Non-pigmented ciliary epithelial cell (primary cell): ENCODE measurements at regions not wholly inside any gene's neighbourhood (a gene's known extent, or its start where the extent isn't known, plus 50 kb on each side); places are given as distances from the start of the nearest gene placed in this dataset.
A peak's percentile ranks its signal among the peaks of the same experiment; 100 is the strongest.
"Not testable (repeated sequence)": the region's sequence is repeated elsewhere in the genome, so short reads cannot be mapped to it uniquely, and the experiment has no call there.

Source experiments
- DNase-seq: peaks from one replicate; pipeline ENCODE4 v3.0.0-alpha.2; 2010; ENCODE audit warnings: low read depth

GRCh38 chr21:25531538-25532250 lies 75.6 kb downstream of the MRPL39 start:
- DNase-seq = not testable (repeated sequence)

GRCh38 chr21:25528515-25528914 lies 78.8 kb downstream of the MRPL39 start:
- no peak for DNase-seq

- DNase-seq = no peak
Observed at GRCh38 chr21:25518491-25518911, 88.8 kb downstream of the MRPL39 start.

DNA sequence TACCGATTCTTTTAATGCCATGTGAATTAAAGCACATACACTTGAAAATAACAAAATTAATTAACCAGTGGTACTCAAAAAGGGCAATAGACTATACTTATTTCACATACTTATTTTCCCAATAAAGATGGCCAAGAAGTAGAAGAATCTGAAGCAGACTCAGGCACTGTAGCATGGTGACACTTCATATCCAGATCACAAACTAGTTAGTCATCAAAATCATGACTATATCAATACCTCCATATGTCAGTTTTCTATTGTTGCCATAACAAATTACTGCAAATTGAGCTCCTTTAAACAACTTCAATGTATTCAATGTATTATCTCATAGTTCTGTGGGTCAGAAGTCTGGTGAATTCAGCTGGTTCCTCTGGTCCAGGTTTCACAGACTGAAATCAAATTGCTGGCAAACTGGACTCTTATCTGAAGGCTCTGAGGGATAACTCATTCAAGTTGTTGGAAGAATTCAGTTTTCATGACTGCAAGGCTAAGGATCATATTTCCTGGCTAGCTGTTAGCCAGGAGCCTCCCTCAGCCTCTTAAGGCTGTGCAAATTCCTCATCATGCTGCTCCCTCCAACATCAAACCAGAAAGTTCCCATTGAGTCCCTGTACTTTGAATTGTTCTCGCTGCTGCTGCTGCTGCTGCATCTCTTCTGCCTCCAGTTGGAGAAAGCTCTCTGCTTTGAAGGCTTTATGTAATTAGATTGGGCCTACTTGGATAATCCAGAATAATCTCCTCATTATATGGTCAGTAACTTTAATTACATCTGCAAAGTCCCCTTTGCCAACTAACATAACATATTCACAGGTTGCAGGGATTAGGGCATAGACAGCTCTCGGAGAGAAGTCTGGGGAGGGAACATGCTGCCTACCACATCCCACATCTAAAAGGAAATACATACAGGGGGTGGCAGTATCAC lies 91.5 kb downstream of the MRPL39 start:
- DNase-seq = peak; percentile 26

- DNase-seq = no peak
Observed at GRCh38 chr21:25513810-25514209, 93.5 kb downstream of the MRPL39 start.

GRCh38 chr21:25512095-25513081 lies 94.9 kb downstream of the MRPL39 start:
- no peak for DNase-seq

- no peak for DNase-seq
Observed at GRCh38 chr21:25509862-25510261, 97.4 kb downstream of the MRPL39 start.

GRCh38 chr21:25508364-25508763 lies 98.9 kb downstream of the MRPL39 start:
- no peak for DNase-seq

DNA sequence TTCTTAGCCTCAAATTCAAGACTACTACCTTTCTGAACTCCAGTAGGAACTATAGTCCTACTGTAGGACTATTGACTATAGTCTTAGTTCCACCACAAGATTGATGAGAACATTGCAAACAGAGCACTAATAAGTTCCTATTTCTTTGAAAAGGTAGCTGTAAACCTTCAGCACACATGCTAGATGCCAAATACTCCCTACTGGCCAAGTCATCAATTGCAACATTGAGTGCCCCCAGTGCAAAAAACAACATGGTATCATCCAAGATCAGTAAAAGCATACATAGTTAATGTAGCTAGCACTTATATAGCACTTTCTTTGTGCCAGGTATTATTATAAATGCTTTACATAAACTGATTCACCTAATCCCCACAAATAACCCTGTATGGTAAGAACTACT lies 99.8 kb downstream of the MRPL39 start:
- DNase-seq = no peak

DNA sequence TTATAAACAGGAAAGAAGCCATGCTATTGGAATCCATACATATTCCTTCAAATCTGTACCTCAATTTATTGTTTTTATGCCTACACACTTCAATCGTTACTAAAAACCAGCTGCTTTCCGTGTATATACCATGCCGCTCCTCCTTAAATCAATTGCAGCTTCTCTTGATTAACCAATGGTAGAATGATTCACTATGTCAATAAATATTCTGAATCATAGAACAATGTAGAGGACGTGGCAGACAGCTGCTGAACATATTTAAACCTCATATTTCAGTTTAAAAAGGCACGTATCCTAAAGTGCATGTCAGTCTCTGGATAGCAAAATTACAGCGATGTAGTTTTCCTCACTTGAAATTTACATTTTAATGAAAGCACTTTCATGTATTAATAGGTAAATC lies 100.4 kb downstream of the MRPL39 start:
- peak; percentile 54 for DNase-seq

DNA sequence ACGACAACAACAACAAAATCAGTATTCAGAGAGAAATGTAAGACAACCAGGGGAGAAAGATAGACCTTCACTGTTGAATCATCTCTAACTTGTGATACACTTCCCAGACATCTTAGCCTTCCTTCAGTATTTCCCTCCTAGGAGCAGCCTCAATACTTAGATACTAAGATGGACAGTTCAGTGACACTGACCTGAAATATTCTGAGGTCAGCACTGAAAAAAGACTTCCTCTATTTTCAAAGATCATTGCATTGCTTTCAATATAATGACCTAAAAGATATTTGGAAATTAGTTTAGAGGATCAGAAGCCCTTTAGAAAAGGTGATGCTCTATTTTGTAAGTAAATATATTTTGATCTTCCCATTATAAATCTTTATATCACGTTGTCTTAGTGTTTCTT lies 101.0 kb downstream of the MRPL39 start:
- DNase-seq = no peak

DNA sequence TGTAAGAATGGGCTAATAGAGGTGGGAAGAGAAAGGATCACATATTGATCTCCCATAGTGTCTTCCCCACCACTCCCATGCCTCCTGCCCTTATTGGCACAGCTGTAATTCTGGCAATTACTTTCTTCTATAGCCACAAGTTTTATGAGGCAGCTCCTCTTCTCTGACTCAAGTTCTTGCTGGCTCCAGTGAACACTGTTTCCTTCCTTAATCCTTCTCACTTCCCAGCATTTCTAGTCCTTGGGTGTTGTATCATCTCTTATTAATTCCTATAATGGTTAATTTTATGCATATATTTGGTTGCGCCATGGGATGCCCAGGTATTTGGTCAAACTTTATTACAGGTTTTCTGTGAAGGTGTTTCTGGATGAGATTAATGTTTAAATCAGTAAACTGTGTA lies 103.3 kb downstream of the MRPL39 start:
- DNase-seq = no peak

DNA sequence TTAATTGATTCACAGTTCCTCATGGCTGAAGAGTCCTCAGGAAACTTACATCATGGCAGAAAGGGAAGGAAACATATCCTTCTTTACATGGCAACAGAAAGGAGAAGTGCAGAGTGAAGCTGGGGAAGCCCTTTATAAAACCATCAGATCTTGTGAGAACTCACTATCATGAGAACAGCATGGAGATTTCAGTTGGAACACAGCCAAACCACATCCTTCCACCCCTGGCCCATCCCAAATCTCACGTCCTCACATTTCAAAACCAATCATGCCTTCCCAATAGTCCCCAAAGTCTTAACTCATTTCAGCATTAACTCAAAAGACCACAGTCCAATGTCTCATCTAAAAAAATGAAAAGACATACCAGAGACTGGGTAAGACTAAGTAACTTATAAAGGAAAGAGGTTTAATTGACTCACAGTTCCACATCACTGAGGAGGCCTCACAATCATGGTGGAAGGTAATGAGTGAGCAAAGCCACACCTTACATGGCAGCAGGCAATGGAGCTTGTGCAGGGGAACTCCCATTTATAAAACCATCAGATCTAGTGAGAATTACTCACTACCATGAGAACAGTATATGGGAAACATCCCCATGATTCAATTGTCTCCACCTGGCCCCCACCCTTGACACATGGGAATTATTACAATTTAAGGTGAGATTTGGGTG lies 105.2 kb downstream of the MRPL39 start:
- DNase-seq = no peak

- no peak for DNase-seq
Observed at GRCh38 chr21:25501462-25501861, 105.8 kb downstream of the MRPL39 start.

DNA sequence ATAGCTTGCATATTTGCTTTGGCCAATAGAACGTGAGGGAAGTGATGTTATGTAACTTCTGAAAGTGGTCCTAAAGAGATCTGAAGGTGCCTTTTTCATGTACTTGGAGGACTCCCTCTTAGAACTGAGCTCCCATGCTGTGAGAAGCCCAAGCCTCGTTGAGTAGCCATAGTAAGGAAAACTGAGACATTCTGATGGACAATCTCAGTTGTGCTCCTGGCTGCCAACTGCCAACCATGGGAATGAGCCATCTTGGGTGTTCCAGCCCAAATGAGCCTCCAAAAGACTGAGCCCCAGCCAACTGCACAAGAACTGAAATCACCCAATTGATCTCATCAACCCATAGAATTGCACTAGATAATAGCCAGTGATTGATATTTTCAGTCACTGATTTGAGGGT lies 106.7 kb downstream of the MRPL39 start:
- DNase-seq = no peak

DNA sequence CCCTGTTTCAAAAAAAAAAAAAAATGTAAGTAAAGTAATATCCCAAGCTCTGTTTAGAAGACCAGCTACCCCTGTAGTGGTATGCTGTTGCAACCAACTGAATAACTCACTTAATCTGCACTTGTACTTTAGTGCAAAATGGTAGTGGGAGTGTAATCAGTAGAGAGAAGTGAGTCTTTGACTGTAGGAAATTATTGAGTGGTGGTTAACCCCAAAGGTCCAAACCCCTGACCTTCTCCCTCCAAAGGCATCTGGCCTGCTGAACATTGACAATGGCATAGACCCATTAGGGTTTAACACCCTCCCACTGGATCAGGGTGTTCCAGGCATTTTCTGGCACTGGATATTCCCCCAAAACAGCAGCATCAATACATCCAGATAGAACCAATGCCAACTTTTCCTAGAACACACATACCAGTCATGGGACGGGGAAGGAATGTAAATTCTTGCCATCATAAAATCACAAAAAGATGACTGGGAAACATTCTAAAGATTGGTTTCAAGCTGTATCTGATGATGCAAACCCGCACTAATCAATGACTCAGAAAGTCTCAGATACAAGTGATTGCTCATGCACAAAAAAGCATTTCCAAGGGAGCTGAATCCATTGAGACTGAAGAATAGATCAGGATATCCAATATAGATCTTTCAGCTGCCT lies 110.3 kb downstream of the MRPL39 start:
- DNase-seq = no peak

DNA sequence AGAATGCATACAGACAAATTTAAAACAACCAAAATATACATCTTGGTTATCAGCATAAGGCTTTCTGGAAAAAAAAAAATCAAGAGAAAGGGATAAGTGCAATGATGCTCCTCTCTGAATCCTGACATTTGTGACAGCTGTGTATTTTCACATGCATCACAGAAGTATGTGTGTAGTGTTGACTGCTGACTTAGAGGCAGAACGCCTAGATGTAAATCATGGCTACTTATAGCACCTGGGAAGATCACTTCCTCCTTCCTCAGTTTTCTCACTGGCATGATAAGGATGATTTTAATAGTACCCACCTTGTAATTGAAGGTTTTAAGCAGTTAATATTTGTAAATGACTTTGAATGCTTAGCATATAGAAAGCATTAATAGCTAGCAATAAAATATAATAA lies 112.5 kb downstream of the MRPL39 start:
- no peak for DNase-seq

GRCh38 chr21:25493722-25494121 lies 113.6 kb downstream of the MRPL39 start:
- DNase-seq = no peak

DNA sequence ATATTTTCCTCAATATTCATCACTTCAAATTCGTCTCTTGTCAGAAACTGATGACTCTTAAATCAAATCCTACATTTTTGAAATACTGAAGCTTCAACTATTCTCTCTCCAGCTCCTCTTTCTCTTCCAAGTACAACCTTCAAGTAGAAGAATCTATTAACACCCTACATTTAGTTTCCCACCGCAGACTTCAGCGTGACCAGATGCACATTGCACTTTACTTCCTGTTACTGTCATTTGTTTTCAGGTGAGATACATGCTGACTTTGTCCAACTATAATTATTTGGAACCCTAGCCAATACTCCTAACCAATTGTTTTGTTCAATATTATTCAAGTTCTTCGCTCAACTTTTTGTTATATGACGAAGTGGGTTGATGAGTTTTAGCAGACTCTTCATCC lies 116.0 kb downstream of the MRPL39 start:
- DNase-seq = no peak

DNA sequence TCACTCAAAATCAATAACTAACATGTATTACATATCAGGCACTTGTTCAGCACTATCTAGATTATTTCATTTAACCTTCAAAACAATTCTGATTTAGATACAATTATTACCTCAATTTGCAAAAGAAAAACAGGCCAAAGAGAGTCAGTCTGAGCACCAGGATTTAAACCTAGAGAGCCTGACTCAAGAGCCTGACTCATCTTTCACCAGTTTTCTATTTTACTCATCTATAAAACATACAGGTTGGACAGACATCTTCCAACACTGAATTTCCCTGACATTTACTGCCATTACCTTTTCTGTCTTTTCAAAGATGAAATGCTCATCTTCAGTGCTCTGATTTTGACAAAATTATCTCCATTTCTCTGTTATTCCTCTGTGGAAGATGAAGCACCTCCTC lies 116.5 kb downstream of the MRPL39 start:
- no peak for DNase-seq

DNA sequence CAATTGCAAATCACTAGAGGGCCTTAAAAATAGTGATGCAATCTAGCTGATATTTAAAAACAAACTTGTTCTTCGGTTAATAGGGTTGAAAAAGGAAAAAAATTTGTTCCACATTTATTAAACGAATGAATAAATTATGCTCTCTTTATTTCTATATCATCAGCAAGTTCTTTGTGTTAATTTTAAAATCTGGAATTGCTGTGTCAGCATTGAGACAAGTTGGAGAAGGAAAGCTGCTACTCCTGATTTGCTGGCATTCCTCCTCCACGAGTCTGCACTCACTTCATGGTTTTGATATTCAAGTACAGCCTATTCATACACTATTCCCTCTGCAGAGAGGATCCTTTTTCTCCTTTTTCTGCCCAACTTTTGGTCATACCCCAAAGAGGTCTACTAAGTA lies 117.6 kb downstream of the MRPL39 start:
- DNase-seq = no peak
